Kidney (tissue), 13 donors: ENCODE measurements at regions not wholly inside any gene's neighbourhood (a gene's known extent, or its start where the extent isn't known, plus 50 kb on each side); places are given as distances from the start of the nearest gene placed in this dataset.

Source experiments
- DNase-seq, 5 donors: peaks; one replicate each; pipeline ENCODE4 v3.0.0-alpha.2; 2013 to 2020
- FAIRE-seq: peaks from 2 replicates; lab custom pipeline; 2012; peaks lifted over from hg19 to GRCh38; lab: Jason Lieb, UNC
- H3K27ac ChIP-seq, 2 donors: one replicate each; pipeline ENCODE4 v1.7.0; 2013; ENCODE audit warnings: low read depth in 2 of 2, low read length in 2 of 2, inconsistent platforms in 1 of 2
- H3K27me3 ChIP-seq: one replicate; pipeline ENCODE4 v1.7.1; 2013; ENCODE audit warnings: low read length, inconsistent platforms; ENCODE audit not compliant: control insufficient read depth, insufficient read depth
- H3K36me3 ChIP-seq, 3 donors: one replicate each; pipeline versions ENCODE4 v1.7.0 to v1.7.1; 2013; ENCODE audit warnings: low read length in 3 of 3, control low read depth in 1 of 3, inconsistent platforms in 1 of 3; ENCODE audit not compliant: insufficient read depth in 3 of 3, control insufficient read depth in 2 of 3
- H3K4me1 ChIP-seq, 3 donors: one replicate each; pipeline versions ENCODE4 v1.7.0 to v1.7.1; 2013; ENCODE audit warnings: low read length in 3 of 3, inconsistent platforms in 1 of 3, low read depth in 1 of 3; ENCODE audit not compliant: control insufficient read depth in 2 of 3, insufficient read depth in 2 of 3
- H3K4me3 ChIP-seq, 3 donors: one replicate each; pipeline versions ENCODE4 v1.7.0 to v1.8.1; 2013; ENCODE audit warnings: low read length in 3 of 3, control low read depth in 1 of 3, inconsistent platforms in 1 of 3
- H3K9ac ChIP-seq, 3 donors: one replicate each; pipeline versions ENCODE4 v1.7.0 to v1.7.1; 2013; ENCODE audit warnings: low read length in 3 of 3, control low read depth in 1 of 3, inconsistent platforms in 1 of 3
- H3K9me3 ChIP-seq, 3 donors: one replicate each; pipeline versions ENCODE4 v1.7.0 to v1.7.1; 2013; ENCODE audit warnings: low read length in 3 of 3, control low read depth in 1 of 3, inconsistent platforms in 1 of 3; ENCODE audit not compliant: control insufficient read depth in 2 of 3, insufficient read depth in 1 of 3
- intact Hi-C: fragments of 100-400 bp; cut with DNase I; formaldehyde crosslinking; loops from one replicate; pipeline ENCODE4 v1.11.1; 2022
- TF ChIP-seq, protein P1 (sequence below): IDR thresholded peaks from 3 replicates; pipeline ENCODE4 v1.5.1; 2012; ENCODE audit warnings: mild to moderate bottlenecking, moderate library complexity, borderline replicate concordance; ENCODE audit not compliant: insufficient read depth; ENCODE audit errors: extremely low read depth
- donor health status: control.
- donor health status: control.
- donor health status: control.
- donor health status: control.
- donor health status: control.
- donor health status: DM: yes; HTN: yes; CAD: no.
- donor health status: Normal renal cell carcinoma (clear cell type).

DNA sequence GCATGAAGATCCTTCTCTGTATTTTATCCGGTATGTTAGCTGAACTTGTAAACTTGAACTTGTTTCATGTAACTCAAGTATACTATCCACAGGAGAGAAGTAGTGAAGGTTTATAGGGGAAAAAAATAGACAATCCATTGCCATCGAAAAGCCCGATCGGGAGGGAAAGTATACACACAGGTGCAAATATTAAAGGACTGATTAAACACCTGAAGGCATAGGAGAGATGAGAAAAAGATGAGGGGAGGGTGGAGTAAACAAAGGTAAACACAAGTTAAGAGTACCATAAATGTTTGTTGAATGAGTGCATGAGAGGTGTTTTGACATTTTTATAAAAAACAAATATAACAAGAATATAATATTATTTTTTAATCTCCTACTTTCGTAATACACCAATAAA lies 64.3 kb upstream of the CITED2 start:
- TF ChIP-seq, protein P1, sequence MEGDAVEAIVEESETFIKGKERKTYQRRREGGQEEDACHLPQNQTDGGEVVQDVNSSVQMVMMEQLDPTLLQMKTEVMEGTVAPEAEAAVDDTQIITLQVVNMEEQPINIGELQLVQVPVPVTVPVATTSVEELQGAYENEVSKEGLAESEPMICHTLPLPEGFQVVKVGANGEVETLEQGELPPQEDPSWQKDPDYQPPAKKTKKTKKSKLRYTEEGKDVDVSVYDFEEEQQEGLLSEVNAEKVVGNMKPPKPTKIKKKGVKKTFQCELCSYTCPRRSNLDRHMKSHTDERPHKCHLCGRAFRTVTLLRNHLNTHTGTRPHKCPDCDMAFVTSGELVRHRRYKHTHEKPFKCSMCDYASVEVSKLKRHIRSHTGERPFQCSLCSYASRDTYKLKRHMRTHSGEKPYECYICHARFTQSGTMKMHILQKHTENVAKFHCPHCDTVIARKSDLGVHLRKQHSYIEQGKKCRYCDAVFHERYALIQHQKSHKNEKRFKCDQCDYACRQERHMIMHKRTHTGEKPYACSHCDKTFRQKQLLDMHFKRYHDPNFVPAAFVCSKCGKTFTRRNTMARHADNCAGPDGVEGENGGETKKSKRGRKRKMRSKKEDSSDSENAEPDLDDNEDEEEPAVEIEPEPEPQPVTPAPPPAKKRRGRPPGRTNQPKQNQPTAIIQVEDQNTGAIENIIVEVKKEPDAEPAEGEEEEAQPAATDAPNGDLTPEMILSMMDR: no peak
- no peak overlapping the region for H3K9ac ChIP-seq
- H3K36me3 ChIP-seq: no peaks in the 10 kb centered on the region
- intact Hi-C loops: no loop called here
- H3K4me3 ChIP-seq: no peak overlapping the region
- H3K27ac ChIP-seq: no peak overlapping the region
- no peaks in the 10 kb centered on the region for H3K9me3 ChIP-seq
- no peak for FAIRE-seq
- H3K4me1 ChIP-seq: peaks cover 0 to 3% (median 2%) of the 10 kb centered on the region in 3 donors
- no peak for DNase-seq
- H3K27me3 ChIP-seq: no peaks in the 10 kb centered on the region

DNA sequence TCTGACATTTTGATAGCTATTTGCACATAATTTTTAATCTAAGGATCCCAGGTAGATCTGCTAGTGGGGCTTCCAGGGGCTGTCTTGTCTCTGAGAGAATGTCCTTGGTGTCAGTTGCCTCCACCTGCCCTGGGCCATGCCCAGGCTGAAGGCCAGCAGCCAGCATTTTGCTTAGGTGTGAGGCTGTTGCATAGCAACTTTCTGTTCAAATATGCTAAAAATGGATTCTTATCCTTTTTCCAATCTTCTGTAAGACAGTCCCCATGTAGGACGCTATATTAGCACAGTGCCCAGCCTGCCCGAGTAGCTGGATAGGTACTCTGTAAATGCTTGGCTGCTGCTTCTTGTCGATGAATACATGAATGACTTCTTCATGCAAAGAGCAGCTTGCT lies 62.5 kb upstream of the CITED2 start:
- Histone ChIP-seq H3K27me3 (no peaks in the 10 kb centered on the region), H3K4me1 (no peaks in the 10 kb centered on the region), H3K9ac (no peak overlapping the region), H3K27ac (peak overlapping the region; percentile 5 to 51), H3K36me3 (no peaks in the 10 kb centered on the region), H3K9me3 (no peaks in the 10 kb centered on the region), H3K4me3 (no peak overlapping the region)
- TF ChIP-seq, protein P1: no peak
- intact Hi-C loops: no loop called here
- FAIRE-seq (no peak), DNase-seq (no peak)

- Histone ChIP-seq H3K4me3 (no peak overlapping the region), H3K36me3 (no peaks in the 10 kb centered on the region), H3K9ac (no peak overlapping the region), H3K27ac (peak overlapping the region; percentile 45 to 51), H3K4me1 (no peaks in the 10 kb centered on the region), H3K27me3 (no peaks in the 10 kb centered on the region), H3K9me3 (no peaks in the 10 kb centered on the region)
- intact Hi-C loops: no loop called here
- TF ChIP-seq, protein P1: no peak
- no peak for FAIRE-seq
- DNase-seq: peak in 2 of 5 donors; percentile 39 to 48
These were observed 61.9 kb upstream of the CITED2 start for GRCh38 chr6:139436200-139436956.
